ENCODE measurements at regions not wholly inside any gene's neighbourhood (a gene's known extent, or its start where the extent isn't known, plus 50 kb on each side); places are given as distances from the start of the nearest gene placed in this dataset.
A peak's percentile ranks its signal among the peaks of the same experiment; 100 is the strongest.

- H3K27ac ChIP-seq = no peak overlapping the region
- no peak for TF ChIP-seq Cebpa-rat (IDR thresholded peaks at IDR 0.05)
- peak overlapping the region in 5 of 10 experiments; percentile 24 to 45 (median 30); a peak in 5 of 20 replicates for H3K4me3 ChIP-seq
- peaks cover 4 to 56% (median 35%) of the 10 kb centered on the region in 10 experiments; a peak in 18 of 20 replicates for H3K4me1 ChIP-seq
- H3K9ac ChIP-seq = 0 out of 22 replicates have a peak overlapping the region, but pooled peaks of 4 of the 11 experiments have one; percentile 21 to 43 (median 34)
- peak overlapping the region; percentile 71 to 87 (median 84) for H3K4me2 ChIP-seq
- peaks cover 0 to 35% (median 0%) of the 10 kb centered on the region in 11 experiments; a peak in 5 of 22 replicates for H4K20me1 ChIP-seq
- no peaks in the 10 kb centered on the region for H3K36me3 ChIP-seq
- peaks cover 32 to 59% (median 46%) of the 10 kb centered on the region in 11 experiments for H3K27me3 ChIP-seq
- H3K9me3 ChIP-seq (replicated peaks in 1 of 11) = peaks cover 0 to 6% (median 4%) of the 10 kb centered on the region in 11 experiments; a peak in 11 of 22 replicates
Measured at GRCh38 chr17:79400989-79401703, 209.7 kb downstream of the RBFOX3 start.

- H4K20me1 ChIP-seq = peaks cover 0 to 42% (median 0%) of the 10 kb centered on the region in 11 experiments; a peak in 5 of 22 replicates
- peak overlapping the region in 2 of 11 experiments; percentile 12 to 26; a peak in 1 of 22 replicates for H3K9ac ChIP-seq
- no peaks in the 10 kb centered on the region for H3K36me3 ChIP-seq
- peaks cover 22 to 54% (median 34%) of the 10 kb centered on the region in 11 experiments for H3K27me3 ChIP-seq
- H3K27ac ChIP-seq = no peak overlapping the region
- H3K4me2 ChIP-seq = peak overlapping the region in 9 of 11 experiments; percentile 20 to 87 (median 82); a peak in 18 of 22 replicates
- TF ChIP-seq Cebpa-rat (IDR thresholded peaks at IDR 0.05) = no peak
- peaks cover 4 to 63% (median 40%) of the 10 kb centered on the region in 10 experiments; a peak in 18 of 20 replicates for H3K4me1 ChIP-seq
- 0 out of 20 replicates have a peak overlapping the region, but pooled peaks of 1 of the 10 experiments have one; percentile 7 for H3K4me3 ChIP-seq
- H3K9me3 ChIP-seq (replicated peaks in 1 of 11) = no peaks in the 10 kb centered on the region
Measured at GRCh38 chr17:79399610-79400144, 211.2 kb downstream of the RBFOX3 start.

- no peak overlapping the region for H3K9ac ChIP-seq
- H3K4me1 ChIP-seq = peaks cover 4 to 61% (median 40%) of the 10 kb centered on the region in 10 experiments; a peak in 18 of 20 replicates
- H4K20me1 ChIP-seq = peaks cover 0 to 46% (median 0%) of the 10 kb centered on the region in 11 experiments; a peak in 5 of 22 replicates
- H3K27me3 ChIP-seq = peaks cover 22 to 54% (median 34%) of the 10 kb centered on the region in 11 experiments
- H3K4me3 ChIP-seq = no peak overlapping the region
- no peaks in the 10 kb centered on the region for H3K36me3 ChIP-seq
- no peak for TF ChIP-seq Cebpa-rat (IDR thresholded peaks at IDR 0.05)
- no peaks in the 10 kb centered on the region for H3K9me3 ChIP-seq (replicated peaks in 1 of 11)
- no peak overlapping the region for H3K27ac ChIP-seq
- peak overlapping the region in 8 of 11 experiments; percentile 73 to 87 (median 83); a peak in 11 of 22 replicates for H3K4me2 ChIP-seq
Measured at GRCh38 chr17:79398441-79398840, 212.4 kb downstream of the RBFOX3 start.

- Histone ChIP-seq H3K4me3 (no peak overlapping the region), H3K4me2 (no peak overlapping the region), H3K27me3 (peaks cover 22 to 51% (median 41%) of the 10 kb centered on the region in 11 experiments), H3K36me3 (no peaks in the 10 kb centered on the region), H3K9ac (no peak overlapping the region), H4K20me1 (peaks cover 0 to 59% (median 0%) of the 10 kb centered on the region in 11 experiments; a peak in 7 of 22 replicates), H3K4me1 (peaks cover 4 to 46% (median 35%) of the 10 kb centered on the region in 10 experiments; a peak in 18 of 20 replicates), H3K9me3 (replicated peaks in 1 of 11) (no peaks in the 10 kb centered on the region), H3K27ac (no peak overlapping the region)
- TF ChIP-seq Cebpa-rat (IDR thresholded peaks at IDR 0.05) = no peak
Measured at GRCh38 chr17:79396696-79397095, 214.2 kb downstream of the RBFOX3 start.

- Histone ChIP-seq H3K27me3 (peaks cover 24 to 53% (median 43%) of the 10 kb centered on the region in 11 experiments), H3K4me2 (peak overlapping the region in 4 of 11 experiments; percentile 16 to 51 (median 26); a peak in 7 of 22 replicates), H3K9ac (no peak overlapping the region; a peak in 1 of 22 replicates), H3K4me1 (peaks cover 0 to 35% (median 24%) of the 10 kb centered on the region in 10 experiments; a peak in 18 of 20 replicates), H4K20me1 (peaks cover 0 to 63% (median 0%) of the 10 kb centered on the region in 11 experiments; a peak in 7 of 22 replicates), H3K4me3 (no peak overlapping the region), H3K27ac (no peak overlapping the region), H3K36me3 (no peaks in the 10 kb centered on the region), H3K9me3 (replicated peaks in 1 of 11) (no peaks in the 10 kb centered on the region)
- TF ChIP-seq Cebpa-rat (IDR thresholded peaks at IDR 0.05) = no peak
Measured at GRCh38 chr17:79395545-79395944, 215.3 kb downstream of the RBFOX3 start.

GRCh38 chr17:79395066-79395465 lies 215.8 kb downstream of the RBFOX3 start:
- TF ChIP-seq Cebpa-rat (IDR thresholded peaks at IDR 0.05) = no peak
- Histone ChIP-seq H3K36me3 (no peaks in the 10 kb centered on the region), H3K9ac (peak overlapping the region in 1 of 11 experiments; percentile 9; a peak in 1 of 22 replicates), H3K4me2 (peak overlapping the region in 7 of 11 experiments; percentile 4 to 51 (median 24); a peak in 9 of 22 replicates), H3K27ac (no peak overlapping the region), H3K27me3 (peaks cover 24 to 53% (median 43%) of the 10 kb centered on the region in 11 experiments), H4K20me1 (peaks cover 0 to 59% (median 0%) of the 10 kb centered on the region in 11 experiments; a peak in 7 of 22 replicates), H3K4me1 (peaks cover 0 to 30% (median 19%) of the 10 kb centered on the region in 10 experiments; a peak in 17 of 20 replicates), H3K9me3 (replicated peaks in 1 of 11) (no peaks in the 10 kb centered on the region), H3K4me3 (no peak overlapping the region)

GRCh38 chr17:79393358-79394052 lies 217.3 kb downstream of the RBFOX3 start:
- TF ChIP-seq Cebpa-rat (IDR thresholded peaks at IDR 0.05) = no peak
- Histone ChIP-seq H3K4me1 (peaks cover 0 to 25% (median 5%) of the 10 kb centered on the region in 10 experiments; a peak in 11 of 20 replicates), H3K36me3 (no peaks in the 10 kb centered on the region), H3K27me3 (peaks cover 9 to 46% (median 35%) of the 10 kb centered on the region in 11 experiments; a peak in 20 of 22 replicates), H4K20me1 (peaks cover 0 to 56% (median 0%) of the 10 kb centered on the region in 11 experiments; a peak in 6 of 22 replicates), H3K27ac (no peak overlapping the region), H3K9ac (no peak overlapping the region), H3K4me2 (no peak overlapping the region), H3K9me3 (replicated peaks in 1 of 11) (no peaks in the 10 kb centered on the region), H3K4me3 (no peak overlapping the region)

GRCh38 chr17:79392598-79392997 lies 218.3 kb downstream of the RBFOX3 start:
- H3K9me3 ChIP-seq (replicated peaks in 1 of 11) = no peaks in the 10 kb centered on the region
- H3K27me3 ChIP-seq = peaks cover 8 to 37% (median 26%) of the 10 kb centered on the region in 11 experiments; a peak in 19 of 22 replicates
- H3K4me2 ChIP-seq = no peak overlapping the region
- no peak overlapping the region for H3K4me3 ChIP-seq
- no peak overlapping the region for H3K27ac ChIP-seq
- TF ChIP-seq Cebpa-rat (IDR thresholded peaks at IDR 0.05) = no peak
- H3K9ac ChIP-seq = no peak overlapping the region
- peaks cover 0 to 28% (median 10%) of the 10 kb centered on the region in 10 experiments; a peak in 10 of 20 replicates for H3K4me1 ChIP-seq
- H3K36me3 ChIP-seq = no peaks in the 10 kb centered on the region
- H4K20me1 ChIP-seq = peaks cover 0 to 56% (median 0%) of the 10 kb centered on the region in 11 experiments; a peak in 7 of 22 replicates

Measured in BLaER1 treated with 17β-estradiol and CSF1 and Interleukin-3, amounts not matched to agents 10 nM and 100 nM (cell line).